CD1c-positive myeloid dendritic cell (primary cell): ENCODE measurements at regions not wholly inside any gene's neighbourhood (a gene's known extent, or its start where the extent isn't known, plus 50 kb on each side); places are given as distances from the start of the nearest gene placed in this dataset.

Experiments used
- DNase-seq: peaks from one replicate; pipeline ENCODE4 v3.0.0-alpha.2; 2016; ENCODE audit errors: extremely low spot score

DNA sequence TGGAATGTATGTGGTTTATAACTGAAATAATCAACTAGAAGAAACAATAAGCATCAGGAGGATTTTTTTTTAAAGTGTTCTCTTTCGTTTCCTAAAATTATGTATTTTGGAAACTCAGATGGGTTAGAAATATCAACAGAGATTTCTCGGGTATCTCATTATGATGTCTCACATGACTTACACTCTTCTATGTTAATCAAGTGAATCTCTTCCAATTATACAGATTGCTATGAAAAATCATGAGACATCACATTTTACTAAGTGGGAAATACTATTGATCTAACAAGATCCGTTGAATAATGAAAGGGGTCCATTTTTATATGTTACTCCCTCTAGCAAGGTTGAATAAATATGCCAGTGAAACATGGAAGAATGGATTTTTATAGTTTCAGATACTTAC is 54.7 kb upstream of the NRIP1 start:
- no peak for DNase-seq

GRCh38 chr21:15121097-15121654 is 56.4 kb upstream of the NRIP1 start:
- no peak for DNase-seq

- DNase-seq: no peak
Measured at GRCh38 chr21:15121655-15122120, 56.9 kb upstream of the NRIP1 start.

DNA sequence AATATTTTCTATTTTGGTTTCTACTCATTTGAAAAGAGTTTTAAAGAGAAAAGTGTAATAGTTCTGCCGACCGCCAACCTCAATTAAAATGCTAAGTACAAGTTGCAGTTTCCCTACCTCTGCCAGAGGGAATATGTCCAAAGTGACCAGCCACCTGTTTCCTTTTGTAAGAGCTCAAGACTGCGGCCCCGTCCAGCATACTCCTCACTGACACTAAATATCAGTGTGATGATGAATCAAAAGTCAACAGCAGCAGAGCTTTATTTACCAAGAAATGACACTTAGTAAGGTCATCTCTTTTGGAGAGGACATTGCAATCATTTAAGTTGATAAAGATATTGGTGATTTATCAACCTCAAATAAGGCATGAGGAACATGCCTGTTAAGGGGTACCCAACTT is 57.4 kb upstream of the NRIP1 start:
- no peak for DNase-seq

DNA sequence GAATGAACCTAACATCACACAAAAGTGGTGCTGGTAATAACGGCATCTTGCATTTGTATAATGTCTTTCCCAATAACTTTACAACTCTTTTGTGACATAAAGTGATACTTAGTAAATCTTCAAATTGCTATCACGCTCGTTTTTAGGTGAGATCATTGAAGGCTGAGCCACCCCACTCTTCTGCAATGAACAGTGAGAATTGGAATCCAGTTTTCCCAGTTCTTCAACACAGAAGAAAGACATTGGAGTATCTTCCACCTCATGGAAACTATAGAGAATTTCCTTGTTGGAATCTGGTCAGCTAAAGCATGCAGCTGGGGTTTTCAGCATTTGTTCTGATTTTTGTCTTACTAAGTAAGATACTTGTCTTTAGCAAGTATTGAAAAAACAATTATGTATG is 59.9 kb upstream of the NRIP1 start:
- DNase-seq: no peak

- DNase-seq: no peak
Measured at GRCh38 chr21:15126948-15127347, 62.1 kb upstream of the NRIP1 start.

- no peak for DNase-seq
Measured at GRCh38 chr21:15127437-15127836, 62.6 kb upstream of the NRIP1 start.

- DNase-seq: peak; percentile 26
Measured at GRCh38 chr21:15128267-15128666, 63.5 kb upstream of the NRIP1 start.

- peak; percentile 19 for DNase-seq
Measured at GRCh38 chr21:15128714-15129113, 63.9 kb upstream of the NRIP1 start.

DNA sequence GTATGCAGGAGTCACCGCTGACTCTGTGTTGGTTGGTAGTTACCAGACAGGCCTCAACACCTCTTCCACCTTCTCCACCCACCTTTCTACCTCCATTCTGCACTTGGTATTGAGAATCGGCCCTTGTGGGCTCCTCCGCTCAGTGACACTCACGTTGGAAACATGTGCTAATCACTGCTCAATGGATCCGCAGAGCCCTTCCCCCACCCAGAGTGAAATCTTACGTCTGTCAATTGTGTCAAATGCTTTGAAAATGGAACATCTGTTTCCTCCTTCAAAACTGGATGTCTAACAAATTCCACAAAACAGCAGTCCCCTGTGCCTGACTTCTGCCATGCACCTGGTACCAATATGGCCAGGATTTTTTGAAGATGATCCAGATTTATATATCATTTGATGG is 65.5 kb upstream of the NRIP1 start:
- no peak for DNase-seq

DNA sequence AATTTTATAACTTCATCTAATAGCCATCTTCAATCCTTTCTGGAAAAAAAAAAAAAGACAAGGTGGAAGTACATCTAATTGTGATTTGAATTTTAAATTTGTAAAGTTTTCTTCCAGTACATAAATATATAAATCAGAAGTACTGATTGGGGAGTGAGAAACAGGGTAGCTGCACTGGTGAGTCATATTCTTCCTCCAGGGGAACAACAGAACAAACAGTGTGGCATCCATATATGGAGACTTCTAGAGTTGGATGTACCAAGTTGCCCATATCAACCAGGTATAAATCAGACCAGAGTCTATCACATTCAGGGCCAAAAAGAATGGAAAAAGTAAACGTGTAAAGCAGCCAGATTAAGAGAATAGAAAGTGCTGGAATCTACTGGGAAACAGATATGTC is 66.0 kb upstream of the NRIP1 start:
- DNase-seq: no peak

GRCh38 chr21:15132781-15133180 is 68.0 kb upstream of the NRIP1 start:
- DNase-seq: no peak

- DNase-seq: peak; percentile 70
Measured at GRCh38 chr21:15134701-15135470, 70.1 kb upstream of the NRIP1 start.

GRCh38 chr21:15135867-15136629 is 71.2 kb upstream of the NRIP1 start:
- no peak for DNase-seq

DNA sequence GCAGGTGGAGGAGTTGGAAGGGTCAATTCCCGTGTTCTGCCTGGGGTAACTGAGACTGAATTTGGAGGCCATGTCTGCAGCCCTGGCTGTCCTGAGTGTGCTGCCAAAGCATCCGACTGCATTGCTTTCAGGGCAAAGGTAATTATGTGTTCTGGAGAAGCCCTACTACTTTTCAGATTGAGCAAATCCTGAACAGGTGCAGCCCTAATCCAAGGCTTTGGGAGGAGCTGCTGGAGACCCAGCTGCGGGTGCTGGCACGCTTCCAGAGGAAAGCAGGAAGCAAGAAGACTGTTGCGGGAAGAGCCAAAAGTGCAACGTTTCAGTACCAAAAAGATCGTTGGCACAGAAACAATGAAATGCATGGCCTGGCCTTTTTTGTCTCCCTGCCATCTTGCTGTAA is 73.7 kb upstream of the NRIP1 start:
- peak; percentile 12 for DNase-seq

DNA sequence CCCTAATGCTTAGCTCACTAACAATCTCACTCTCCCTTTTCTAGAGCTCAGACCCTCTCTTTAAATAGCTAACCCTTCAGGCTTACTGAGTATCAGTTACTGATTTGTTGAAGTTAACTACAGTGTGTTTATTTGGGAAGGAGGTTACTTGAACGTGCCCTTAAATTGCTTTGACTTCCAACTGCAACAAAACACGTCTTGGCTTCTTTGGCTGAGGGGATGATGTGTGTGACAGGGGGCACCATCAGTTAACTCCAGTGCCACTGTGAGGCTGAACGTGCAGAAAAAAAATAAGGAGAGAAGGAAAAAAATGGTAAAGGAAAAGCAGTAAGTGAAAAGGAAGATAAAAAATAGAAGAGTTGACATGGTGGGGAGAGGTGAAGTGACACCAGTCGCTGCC is 75.1 kb upstream of the NRIP1 start:
- no peak for DNase-seq

DNA sequence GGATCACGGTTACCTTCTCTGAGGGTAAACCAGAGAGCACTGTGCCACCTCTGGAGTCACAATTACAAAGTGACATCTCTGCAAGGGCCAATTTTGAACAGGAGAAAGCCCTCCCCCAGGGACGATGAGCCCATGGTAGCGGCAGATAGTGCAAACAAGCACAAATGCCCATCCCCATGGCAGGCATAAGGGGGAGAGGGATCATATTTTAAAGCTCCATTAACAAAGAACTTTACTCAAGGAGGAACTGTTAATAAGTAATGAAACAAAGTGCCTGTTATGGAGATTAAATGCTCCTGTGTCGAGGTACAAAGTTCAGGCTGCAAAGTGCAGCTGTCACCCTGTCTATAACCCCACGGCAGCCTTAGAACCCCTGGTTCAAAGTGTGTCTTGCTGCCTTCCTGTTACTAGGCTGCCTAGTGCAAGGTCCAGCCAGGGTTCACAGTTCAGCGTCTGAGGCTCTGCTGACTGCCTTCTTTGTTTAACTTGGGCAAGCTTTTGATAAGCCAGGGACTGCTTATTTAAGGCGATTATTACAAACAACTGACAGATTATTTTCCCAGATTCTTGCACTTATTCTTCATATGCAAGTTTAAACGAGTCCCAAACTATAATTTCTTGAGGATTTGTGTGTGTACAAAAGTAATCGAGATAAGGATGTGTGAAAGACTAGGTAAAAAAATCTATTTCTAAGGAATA is 75.7 kb upstream of the NRIP1 start:
- no peak for DNase-seq

DNA sequence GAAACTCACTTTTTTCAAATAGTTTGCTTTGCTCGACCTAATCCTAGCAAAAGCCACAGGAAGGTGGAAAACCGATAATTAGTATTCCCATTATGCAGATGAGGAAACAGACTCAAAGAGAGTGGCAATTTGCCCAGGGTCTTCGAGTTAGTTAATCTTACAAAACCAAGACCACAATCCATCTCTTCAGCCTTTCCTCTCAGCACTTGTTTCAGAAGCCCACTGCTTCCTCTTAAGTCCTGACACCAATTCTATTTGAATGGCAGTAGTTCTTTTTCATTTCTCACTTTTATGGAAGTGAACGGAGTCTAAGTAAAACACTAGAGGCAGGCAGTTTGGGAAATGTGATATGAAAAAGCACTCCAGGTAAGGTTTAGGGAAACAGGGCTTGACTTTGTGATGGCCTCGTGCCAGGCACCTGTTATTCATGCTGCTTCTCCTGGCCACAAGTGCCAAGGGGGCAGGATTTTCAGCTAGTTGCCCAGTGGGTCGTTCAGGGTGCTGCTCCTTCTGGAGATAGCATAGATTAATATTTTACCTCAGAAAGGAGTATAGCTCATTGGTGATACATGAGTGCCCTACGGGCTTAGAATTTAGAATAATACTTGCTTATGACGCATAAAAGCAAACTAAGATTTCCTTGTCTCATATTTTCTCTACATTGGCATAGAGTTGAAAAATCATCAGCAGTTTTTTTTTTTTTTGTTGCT is 76.6 kb upstream of the NRIP1 start:
- peak; percentile 13 for DNase-seq

DNA sequence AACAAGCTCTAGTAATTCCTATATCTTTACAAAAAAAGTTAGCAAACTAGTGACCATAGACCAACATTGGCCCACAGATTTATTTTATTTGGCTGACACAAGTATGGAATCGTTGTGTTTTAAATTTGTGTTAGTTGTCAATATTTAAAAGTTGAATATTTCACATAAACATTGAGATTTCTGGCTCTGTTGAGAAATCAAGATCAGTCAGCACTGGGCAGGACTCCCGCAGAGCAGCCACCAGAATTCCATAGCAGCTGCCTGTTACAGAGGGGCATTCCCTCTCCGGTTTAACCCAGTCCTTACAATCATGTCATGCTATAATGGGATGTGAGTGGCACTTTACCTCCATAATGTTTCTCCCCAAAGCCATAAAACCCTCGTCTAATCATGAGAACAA is 79.2 kb upstream of the NRIP1 start:
- no peak for DNase-seq

- no peak for DNase-seq
Measured at GRCh38 chr21:15148437-15148836, 83.6 kb upstream of the NRIP1 start.

DNA sequence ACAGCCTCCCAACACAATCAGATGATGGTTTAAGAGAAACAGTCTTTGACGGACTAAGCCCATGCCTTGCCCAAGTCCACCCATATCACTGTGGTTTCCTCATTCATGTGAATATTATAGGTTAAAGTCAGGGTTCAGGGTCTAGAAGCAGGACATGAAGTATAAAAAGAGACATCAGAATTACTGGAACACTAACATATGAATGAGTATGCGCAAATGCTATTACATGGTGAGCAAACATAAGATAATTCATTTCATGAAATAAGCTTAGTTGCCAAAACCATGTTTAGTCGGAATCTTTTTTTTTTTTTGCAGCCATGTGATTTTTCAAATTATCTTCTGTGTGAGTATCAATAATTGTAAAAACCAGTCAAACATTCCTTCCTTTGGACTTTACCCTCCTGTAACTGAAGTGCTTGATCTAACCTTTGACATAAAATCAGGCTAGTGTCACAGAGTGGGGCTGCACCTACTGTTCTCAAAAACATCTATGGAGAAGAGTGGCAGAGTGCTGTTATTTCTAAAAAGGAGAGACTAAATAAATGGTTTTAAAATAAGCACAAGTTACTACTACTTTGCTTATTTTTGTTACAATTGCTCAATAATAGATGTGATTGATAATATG is 84.9 kb upstream of the NRIP1 start:
- DNase-seq: no peak
